Stimulated activated CD8-positive, alpha-beta memory T cell treated with anti-CD3 and anti-CD28 coated beads, Interleukin-2, amount 100 ng/mL, for 1 hour (primary cell): ENCODE measurements at regions not wholly inside any gene's neighbourhood (a gene's known extent, or its start where the extent isn't known, plus 50 kb on each side); places are given as distances from the start of the nearest gene placed in this dataset.
"Not testable (repeated sequence)": the region's sequence is repeated elsewhere in the genome, so short reads cannot be mapped to it uniquely, and the experiment has no call there.

Source experiments
- DNase-seq, 2 donors: peaks; one replicate each; pipeline ENCODE4 v3.0.0-alpha.2; 2020; ENCODE audit warnings: low read depth in 2 of 2

GRCh38 chr14:106234525-106235254, 708.3 kb downstream of the TMEM121 start:
- DNase-seq: not testable (repeated sequence)

- DNase-seq: no peak
Observed at GRCh38 chr14:106235356-106236159, 709.2 kb downstream of the TMEM121 start.

GRCh38 chr14:106248321-106249192, 722.2 kb downstream of the TMEM121 start:
- no peak for DNase-seq

- not testable (repeated sequence) for DNase-seq
Observed at GRCh38 chr14:106253995-106254394, 727.6 kb downstream of the TMEM121 start.

- DNase-seq: peak; percentile 55 to 56
Observed at GRCh38 chr14:106257569-106257994, 731.2 kb downstream of the TMEM121 start.

GRCh38 chr14:106268013-106268727, 741.8 kb downstream of the TMEM121 start:
- DNase-seq: peak; percentile 47 to 72

GRCh38 chr14:106269029-106269428, 742.6 kb downstream of the TMEM121 start:
- DNase-seq: no peak

- no peak for DNase-seq
Observed at GRCh38 chr14:106269451-106270204, 743.2 kb downstream of the TMEM121 start.

- DNase-seq: not testable (repeated sequence)
Observed at GRCh38 chr14:106270476-106271121, 744.2 kb downstream of the TMEM121 start.

- no peak for DNase-seq
Observed at GRCh38 chr14:106276326-106277267, 750.2 kb downstream of the TMEM121 start.

- no peak for DNase-seq
Observed at GRCh38 chr14:106277503-106277902, 751.1 kb downstream of the TMEM121 start.

GRCh38 chr14:106280876-106281275, 754.5 kb downstream of the TMEM121 start:
- DNase-seq: no peak

- no peak for DNase-seq
Observed at GRCh38 chr14:106286697-106287290, 760.4 kb downstream of the TMEM121 start.

- DNase-seq: no peak
Observed at GRCh38 chr14:106287506-106287905, 761.1 kb downstream of the TMEM121 start.

- DNase-seq: no peak
Observed at GRCh38 chr14:106291626-106292025, 765.2 kb downstream of the TMEM121 start.

GRCh38 chr14:106294324-106294723, 767.9 kb downstream of the TMEM121 start:
- DNase-seq: no peak

- DNase-seq: not testable (repeated sequence)
Observed at GRCh38 chr14:106300951-106301510, 774.6 kb downstream of the TMEM121 start.

- DNase-seq: not testable (repeated sequence)
Observed at GRCh38 chr14:106301609-106302008, 775.2 kb downstream of the TMEM121 start.
